Psoas muscle (tissue), 7 donors: ENCODE measurements at regions not wholly inside any gene's neighbourhood (a gene's known extent, or its start where the extent isn't known, plus 50 kb on each side); places are given as distances from the start of the nearest gene placed in this dataset.

ENCODE experiments used
- ATAC-seq, 4 donors: fragments of 200-7000 bp; cut with Tn5 transposase; one replicate each; pipeline ENCODE4 v1.9.1; 2020; ENCODE audit warnings: moderate library complexity in 3 of 4, mild to moderate bottlenecking in 2 of 4
- DNase-seq, 2 donors: peaks; one replicate each; pipeline ENCODE4 v3.0.0-alpha.2; 2020
- H3K27ac ChIP-seq: fragments of 200-600 bp; one replicate; pipeline ENCODE4 v1.8.0; 2022
- H3K27me3 ChIP-seq, 3 donors: fragments of 200-600 bp in 1 of 3; one replicate each; pipeline versions ENCODE4 v1.6.1 to v1.8.0; 2013 to 2022; ENCODE audit warnings: low read length in 2 of 3, mild to moderate bottlenecking in 2 of 3, moderate library complexity in 1 of 3; ENCODE audit not compliant: insufficient read depth in 3 of 3
- H3K36me3 ChIP-seq, 2 donors: fragments of 200-600 bp in 1 of 2; one replicate each; pipeline versions ENCODE4 v1.6.1 to v1.8.0; 2013 to 2022; ENCODE audit warnings: low read depth in 1 of 2, mild to moderate bottlenecking in 1 of 2, moderate library complexity in 1 of 2; ENCODE audit not compliant: insufficient read depth in 1 of 2
- H3K4me1 ChIP-seq: fragments of 200-600 bp; one replicate; pipeline ENCODE4 v1.8.0; 2022
- H3K4me3 ChIP-seq: fragments of 200-600 bp; one replicate; pipeline ENCODE4 v1.8.0; 2022; ENCODE audit warnings: mild to moderate bottlenecking
- H3K9me3 ChIP-seq: fragments of 200-600 bp; one replicate; pipeline ENCODE4 v1.8.0; 2022
- WGBS, 3 donors: extraction: QIAGEN DNeasy Blood & Tissue Kit; methylation state at CpG; one replicate each; pipeline versions ENCODE4 v1.1.6 to v1.1.7; 2013; 5-methylcytosine and 5-hydroxymethylcytosine counted together
- intact Hi-C, 2 donors: fragments of 100-400 bp; cut with DNase I; formaldehyde crosslinking; loops; one replicate each; pipeline versions ENCODE4 v1.11.0 to v1.14.2; 2022
- TF ChIP-seq, protein P1 (sequence below): fragments of 200-600 bp; IDR thresholded peaks from one replicate; pipeline ENCODE4 v1.8.0; 2022; ENCODE audit warnings: antibody characterized with exemption
- donor health status: healthy with polysubstance abuse.
- donor health status: DM: no; HTN: no; CAD: no; lungs with moderate emphysema.
- donor health status: Bipolar disorder and iron deficiency.
- donor health status: healthy.
- donor health status: DM: yes; HTN: yes; CAD: no.
- donor health status: DM: no; HTN: no; CAD: no.
- donor health status: DM: yes; HTN: yes; CAD: no.

DNA sequence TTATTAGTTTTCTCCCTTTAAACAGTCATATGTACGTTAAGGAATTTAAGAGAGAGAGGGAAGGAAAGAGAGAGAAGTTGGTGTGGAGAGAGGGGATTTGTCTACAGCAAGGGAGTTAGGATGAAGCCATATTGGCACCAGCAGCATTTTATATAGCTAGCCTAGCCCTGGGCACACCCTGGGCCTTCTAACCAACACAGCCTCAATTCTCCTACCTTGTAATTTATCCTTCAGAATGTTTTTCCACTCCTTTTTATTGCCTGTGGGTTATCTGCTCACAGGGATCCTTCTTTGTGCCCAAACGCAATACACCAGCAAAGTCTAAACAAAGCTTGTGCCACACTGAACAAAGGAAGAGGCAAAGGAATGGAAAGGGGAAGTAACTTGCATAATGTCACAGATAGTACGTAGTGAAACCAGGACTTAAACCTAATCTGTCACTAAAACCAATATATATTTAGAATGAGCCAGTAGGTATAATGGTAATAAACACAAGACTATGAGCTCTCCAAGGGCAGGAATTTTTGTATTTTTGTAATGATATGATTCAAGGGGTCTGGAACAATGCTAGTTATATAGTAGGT is 613.8 kb upstream of the TENM4 start:
- Histone ChIP-seq H3K9me3 (no peaks in the 10 kb centered on the region), H3K4me3 (no peak overlapping the region), H3K27ac (no peak overlapping the region), H3K36me3 (no peaks in the 10 kb centered on the region), H3K4me1 (no peaks in the 10 kb centered on the region), H3K27me3 (no peaks in the 10 kb centered on the region)
- whole genome bisulfite sequencing, 3 donors = 77 to 87% (median 78%) methylated on average over 3 of the region's 3 CpGs
- DNase-seq (no peak), ATAC-seq (no peak)
- TF ChIP-seq, protein P1, sequence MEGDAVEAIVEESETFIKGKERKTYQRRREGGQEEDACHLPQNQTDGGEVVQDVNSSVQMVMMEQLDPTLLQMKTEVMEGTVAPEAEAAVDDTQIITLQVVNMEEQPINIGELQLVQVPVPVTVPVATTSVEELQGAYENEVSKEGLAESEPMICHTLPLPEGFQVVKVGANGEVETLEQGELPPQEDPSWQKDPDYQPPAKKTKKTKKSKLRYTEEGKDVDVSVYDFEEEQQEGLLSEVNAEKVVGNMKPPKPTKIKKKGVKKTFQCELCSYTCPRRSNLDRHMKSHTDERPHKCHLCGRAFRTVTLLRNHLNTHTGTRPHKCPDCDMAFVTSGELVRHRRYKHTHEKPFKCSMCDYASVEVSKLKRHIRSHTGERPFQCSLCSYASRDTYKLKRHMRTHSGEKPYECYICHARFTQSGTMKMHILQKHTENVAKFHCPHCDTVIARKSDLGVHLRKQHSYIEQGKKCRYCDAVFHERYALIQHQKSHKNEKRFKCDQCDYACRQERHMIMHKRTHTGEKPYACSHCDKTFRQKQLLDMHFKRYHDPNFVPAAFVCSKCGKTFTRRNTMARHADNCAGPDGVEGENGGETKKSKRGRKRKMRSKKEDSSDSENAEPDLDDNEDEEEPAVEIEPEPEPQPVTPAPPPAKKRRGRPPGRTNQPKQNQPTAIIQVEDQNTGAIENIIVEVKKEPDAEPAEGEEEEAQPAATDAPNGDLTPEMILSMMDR = no peak
- intact Hi-C loops = no loop called here

DNA sequence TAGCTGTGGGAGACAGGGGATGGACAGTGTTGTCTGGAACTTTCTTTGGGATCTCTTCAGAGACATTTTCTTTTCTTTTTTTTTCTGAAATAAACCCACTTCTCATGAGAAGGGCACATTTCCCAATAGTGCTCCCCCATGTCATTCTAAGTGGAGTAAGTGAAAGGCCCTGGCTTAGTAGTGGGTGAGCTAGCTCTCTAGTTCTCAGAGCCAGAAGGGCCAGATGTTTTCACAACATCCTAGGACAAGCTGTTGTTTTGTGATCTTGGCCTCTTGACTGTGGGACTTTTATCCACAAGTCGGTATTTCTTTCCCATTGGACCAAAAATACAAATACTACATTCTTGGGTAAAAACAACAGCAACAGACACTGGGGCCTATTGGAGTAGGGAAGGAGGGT is 607.7 kb upstream of the TENM4 start:
- H3K9me3 ChIP-seq = no peaks in the 10 kb centered on the region
- TF ChIP-seq, protein P1 = no peak
- H3K36me3 ChIP-seq = no peaks in the 10 kb centered on the region
- 35 to 75% (median 49%) methylated on average over 1 of the region's 1 CpG for WGBS, 3 donors
- H3K4me3 ChIP-seq = no peak overlapping the region
- ATAC-seq (peak in 1 of 4 donors; percentile 59), DNase-seq (no peak)
- no peaks in the 10 kb centered on the region for H3K4me1 ChIP-seq
- no peaks in the 10 kb centered on the region for H3K27me3 ChIP-seq
- intact Hi-C loops = no loop called here
- H3K27ac ChIP-seq = no peak overlapping the region

DNA sequence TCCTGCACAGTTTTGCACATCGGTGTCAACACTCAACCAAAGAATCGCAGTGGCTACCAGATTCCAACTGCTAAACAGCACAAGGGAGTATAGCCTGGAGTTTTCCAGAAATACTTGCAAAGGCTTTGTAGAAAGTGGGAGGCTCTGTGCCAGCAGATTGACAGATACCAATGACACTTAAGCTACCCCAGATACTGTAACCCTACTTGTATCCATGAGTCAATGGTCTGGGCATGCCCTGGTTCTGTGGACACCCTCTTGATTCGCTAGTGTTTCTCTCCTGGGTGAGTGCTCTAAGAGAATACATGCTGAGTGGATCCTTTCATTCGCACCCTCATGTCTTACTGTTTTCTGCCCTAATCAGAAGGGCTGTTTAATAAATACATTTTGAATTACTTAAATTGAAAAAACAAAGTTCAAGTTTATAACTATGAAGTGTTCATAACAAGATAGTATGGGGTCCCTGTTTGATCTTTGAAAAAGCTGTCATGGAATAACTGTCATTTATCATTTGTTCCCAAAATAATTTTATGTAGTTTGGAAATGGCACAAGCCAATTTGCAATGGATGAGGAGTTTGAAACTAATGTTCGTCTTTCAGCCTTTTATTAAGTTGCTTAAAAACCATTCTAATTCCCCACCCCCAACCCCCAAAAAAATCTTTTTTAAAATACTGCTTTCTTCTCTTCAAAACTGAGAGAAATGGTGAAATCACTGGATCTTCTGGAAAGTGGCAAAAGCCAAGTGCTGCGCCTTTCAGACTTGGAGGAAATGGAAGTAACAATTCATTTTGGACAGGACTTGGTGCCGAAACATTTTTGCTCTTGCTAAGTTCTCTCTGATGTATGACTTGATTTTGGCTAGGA is 600.5 kb upstream of the TENM4 start:
- WGBS, 3 donors = 70 to 81% (median 72%) methylated on average over 7 of the region's 7 CpGs
- Histone ChIP-seq H3K4me3 (no peak overlapping the region), H3K9me3 (no peaks in the 10 kb centered on the region), H3K27me3 (no peaks in the 10 kb centered on the region), H3K27ac (no peak overlapping the region), H3K36me3 (no peaks in the 10 kb centered on the region), H3K4me1 (no peaks in the 10 kb centered on the region)
- TF ChIP-seq, protein P1 = no peak
- intact Hi-C loops = no loop called here
- DNase-seq (no peak), ATAC-seq (no peak)

DNA sequence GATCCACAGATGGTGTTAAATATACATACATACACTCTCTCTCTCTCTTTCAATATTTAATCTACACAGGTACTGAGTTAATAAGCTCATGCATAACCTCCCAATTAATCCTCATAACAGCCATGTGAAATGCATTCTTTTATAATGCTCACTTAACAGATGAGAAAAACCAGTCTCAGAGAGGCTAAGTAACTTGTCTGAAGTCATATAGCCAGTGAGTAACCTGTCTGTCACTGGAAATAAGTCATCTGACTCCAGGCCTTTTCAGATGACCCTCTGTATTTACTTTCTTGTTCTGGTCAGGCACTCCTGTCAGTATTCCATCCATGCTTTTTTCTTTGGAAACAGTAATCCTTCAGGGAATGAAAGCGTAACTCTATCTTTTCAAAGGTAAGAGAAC is 594.0 kb upstream of the TENM4 start:
- DNase-seq (no peak), ATAC-seq (no peak)
- intact Hi-C loops = no loop called here
- Histone ChIP-seq H3K36me3 (no peaks in the 10 kb centered on the region), H3K27ac (no peak overlapping the region), H3K27me3 (no peaks in the 10 kb centered on the region), H3K4me1 (no peaks in the 10 kb centered on the region), H3K9me3 (no peaks in the 10 kb centered on the region), H3K4me3 (no peak overlapping the region)
- WGBS, 3 donors = 63 to 66% (median 65%) methylated on average over 1 of the region's 1 CpG
- TF ChIP-seq, protein P1 = no peak
